Pancreas (tissue), 10 donors: ENCODE measurements at regions not wholly inside any gene's neighbourhood (a gene's known extent, or its start where the extent isn't known, plus 50 kb on each side); places are given as distances from the start of the nearest gene placed in this dataset.

Experiments
- ATAC-seq, 4 donors: fragments of 200-7000 bp; cut with Tn5 transposase; one replicate each; pipeline versions ENCODE4 v1.8.0 to v1.9.1; 2020; ENCODE audit warnings: mild to moderate bottlenecking in 4 of 4, moderate library complexity in 4 of 4
- DNase-seq, 6 donors: peaks; one replicate each; pipeline ENCODE4 v3.0.0-alpha.2; 2020
- FAIRE-seq: peaks from 2 replicates; lab custom pipeline; 2012; peaks lifted over from hg19 to GRCh38; lab: Jason Lieb, UNC
- H3K27ac ChIP-seq, 4 donors: fragments of 200-600 bp; sonication (generic); 1 replicate in 3 of 4; 2 replicates in 1 of 4; pipeline versions ENCODE4 v1.5.0 to v1.8.0; 2020
- H3K27me3 ChIP-seq, 4 donors: fragments of 200-600 bp; one replicate each; pipeline ENCODE4 v1.8.0; 2021
- H3K36me3 ChIP-seq, 3 donors: fragments of 200-600 bp; sonication (generic) in 1 of 3; one replicate each; pipeline versions ENCODE4 v1.5.0 to v1.8.0; 2020 to 2021
- H3K4me1 ChIP-seq, 3 donors: fragments of 200-600 bp; one replicate each; pipeline ENCODE4 v1.8.0; 2021
- H3K4me3 ChIP-seq, 4 donors: fragments of 200-600 bp; sonication (generic) in 2 of 4; one replicate each; pipeline versions ENCODE4 v1.5.0 to v1.8.0; 2020 to 2021
- H3K9me3 ChIP-seq, 4 donors: fragments of 200-600 bp; one replicate each; pipeline ENCODE4 v1.8.0; 2021
- WGBS, 2 donors: extraction: QIAGEN DNeasy Blood & Tissue Kit; methylation state at CpG; one replicate each; pipeline ENCODE4 v1.1.7; 2013; 5-methylcytosine and 5-hydroxymethylcytosine counted together
- intact Hi-C, 3 donors: fragments of 100-400 bp; cut with DNase I; formaldehyde crosslinking; loops; one replicate each; pipeline versions ENCODE4 v1.11.1 to v1.14.2; 2022
- TF ChIP-seq, protein P1 (sequence below), 4 donors: fragments of 200-600 bp; sonication (generic) in 3 of 4; IDR thresholded peaks; one replicate each; pipeline versions ENCODE4 v1.5.0 to v1.8.0; 2021; ENCODE audit warnings: antibody characterized with exemption in 4 of 4
- donor health status: healthy with polysubstance abuse.
- donor health status: DM: no; HTN: no; CAD: no; lungs with moderate emphysema.
- donor health status: DM: no; HTN: no; CAD: no.
- donor health status: control.
- donor health status: control.
- donor health status: Bipolar disorder and iron deficiency.
- donor health status: DM: yes; HTN: yes; CAD: no.
- donor health status: DM: no; HTN: no; CAD: no.
- donor health status: DM: no; HTN: no; CAD: no.
- donor health status: DM: yes; HTN: yes; CAD: no.

DNA sequence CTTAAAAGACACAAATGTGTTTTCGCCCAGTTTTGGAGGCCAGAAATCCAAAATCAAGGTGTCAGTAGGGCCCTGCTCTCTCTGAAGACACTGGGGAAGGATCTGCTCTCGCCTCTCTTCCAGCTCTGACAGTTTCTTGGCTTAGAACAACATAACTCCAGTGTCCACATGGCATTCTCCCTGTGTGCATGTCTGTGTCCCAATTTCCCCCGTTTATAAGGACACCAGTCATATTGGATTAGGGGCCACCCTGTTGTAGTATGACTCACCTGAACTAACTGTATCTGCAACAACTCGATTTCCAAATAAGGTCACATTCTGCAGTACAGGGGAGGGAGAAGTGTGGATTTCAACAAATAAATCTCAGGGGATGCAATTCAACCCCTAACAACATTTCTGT, 263.2 kb downstream of the SS18 start:
- H3K27ac ChIP-seq: no peak overlapping the region
- FAIRE-seq (no peak), ATAC-seq (no peak), DNase-seq (no peak)
- H3K4me3 ChIP-seq: no peak overlapping the region
- H3K27me3 ChIP-seq: no peaks in the 10 kb centered on the region
- no peaks in the 10 kb centered on the region for H3K4me1 ChIP-seq
- H3K36me3 ChIP-seq: no peaks in the 10 kb centered on the region
- intact Hi-C loops: no loop called here
- H3K9me3 ChIP-seq: no peaks in the 10 kb centered on the region
- WGBS, 2 donors: 59 to 69% methylated on average over 4 of the region's 4 CpGs
- TF ChIP-seq, protein P1, sequence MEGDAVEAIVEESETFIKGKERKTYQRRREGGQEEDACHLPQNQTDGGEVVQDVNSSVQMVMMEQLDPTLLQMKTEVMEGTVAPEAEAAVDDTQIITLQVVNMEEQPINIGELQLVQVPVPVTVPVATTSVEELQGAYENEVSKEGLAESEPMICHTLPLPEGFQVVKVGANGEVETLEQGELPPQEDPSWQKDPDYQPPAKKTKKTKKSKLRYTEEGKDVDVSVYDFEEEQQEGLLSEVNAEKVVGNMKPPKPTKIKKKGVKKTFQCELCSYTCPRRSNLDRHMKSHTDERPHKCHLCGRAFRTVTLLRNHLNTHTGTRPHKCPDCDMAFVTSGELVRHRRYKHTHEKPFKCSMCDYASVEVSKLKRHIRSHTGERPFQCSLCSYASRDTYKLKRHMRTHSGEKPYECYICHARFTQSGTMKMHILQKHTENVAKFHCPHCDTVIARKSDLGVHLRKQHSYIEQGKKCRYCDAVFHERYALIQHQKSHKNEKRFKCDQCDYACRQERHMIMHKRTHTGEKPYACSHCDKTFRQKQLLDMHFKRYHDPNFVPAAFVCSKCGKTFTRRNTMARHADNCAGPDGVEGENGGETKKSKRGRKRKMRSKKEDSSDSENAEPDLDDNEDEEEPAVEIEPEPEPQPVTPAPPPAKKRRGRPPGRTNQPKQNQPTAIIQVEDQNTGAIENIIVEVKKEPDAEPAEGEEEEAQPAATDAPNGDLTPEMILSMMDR (IDR thresholded peaks at IDR 0.05): no peak

GRCh38 chr18:25826823-25827222, 263.6 kb downstream of the SS18 start:
- no peaks in the 10 kb centered on the region for H3K27me3 ChIP-seq
- H3K4me1 ChIP-seq: no peaks in the 10 kb centered on the region
- 82 to 88% methylated on average over 5 of the region's 5 CpGs for WGBS, 2 donors
- DNase-seq (no peak), ATAC-seq (no peak), FAIRE-seq (no peak)
- no peak overlapping the region for H3K4me3 ChIP-seq
- H3K27ac ChIP-seq: no peak overlapping the region
- TF ChIP-seq, protein P1 (IDR thresholded peaks at IDR 0.05): no peak
- H3K36me3 ChIP-seq: no peaks in the 10 kb centered on the region
- intact Hi-C loops: no loop called here
- no peaks in the 10 kb centered on the region for H3K9me3 ChIP-seq

GRCh38 chr18:25825979-25826776, 264.2 kb downstream of the SS18 start:
- Histone ChIP-seq H3K9me3 (no peaks in the 10 kb centered on the region), H3K4me3 (no peak overlapping the region), H3K4me1 (no peaks in the 10 kb centered on the region), H3K27ac (no peak overlapping the region), H3K27me3 (no peaks in the 10 kb centered on the region), H3K36me3 (no peaks in the 10 kb centered on the region)
- FAIRE-seq (no peak), ATAC-seq (no peak), DNase-seq (no peak)
- intact Hi-C loops: no loop called here
- WGBS, 2 donors: 18 to 19% methylated on average over 4 of the region's 4 CpGs
- TF ChIP-seq, protein P1 (IDR thresholded peaks at IDR 0.05): no peak

DNA sequence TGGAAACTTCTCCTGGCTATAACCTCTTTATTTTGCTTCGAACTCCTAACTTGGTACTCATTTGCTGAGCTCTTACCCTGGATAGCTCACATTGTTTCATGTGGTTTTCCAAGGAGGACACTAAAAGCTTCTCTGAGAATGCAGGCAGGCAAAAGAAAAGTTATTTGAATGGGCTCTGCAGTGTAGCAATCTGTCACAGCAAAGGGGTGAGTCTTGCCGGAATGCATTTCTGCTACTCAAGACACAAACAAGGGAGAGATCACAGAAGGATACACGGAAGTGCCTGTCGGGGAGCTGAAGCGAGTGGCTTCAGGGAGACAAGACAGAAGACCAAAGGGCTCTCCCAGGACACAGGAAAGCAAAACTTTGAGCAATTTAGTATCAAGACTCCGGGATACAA, 265.4 kb downstream of the SS18 start:
- no peak overlapping the region for H3K27ac ChIP-seq
- intact Hi-C loops: no loop called here
- H3K4me3 ChIP-seq: no peak overlapping the region
- H3K27me3 ChIP-seq: no peaks in the 10 kb centered on the region
- no peaks in the 10 kb centered on the region for H3K36me3 ChIP-seq
- TF ChIP-seq, protein P1 (IDR thresholded peaks at IDR 0.05): no peak
- FAIRE-seq (no peak), ATAC-seq (no peak), DNase-seq (no peak)
- WGBS, 2 donors: 60 to 70% methylated on average over 6 of the region's 6 CpGs
- no peaks in the 10 kb centered on the region for H3K9me3 ChIP-seq
- H3K4me1 ChIP-seq: no peaks in the 10 kb centered on the region

- H3K9me3 ChIP-seq: no peaks in the 10 kb centered on the region
- no peaks in the 10 kb centered on the region for H3K27me3 ChIP-seq
- ATAC-seq: no peak
- no peak overlapping the region for H3K4me3 ChIP-seq
- no peak for DNase-seq
- no peaks in the 10 kb centered on the region for H3K36me3 ChIP-seq
- TF ChIP-seq, protein P1 (IDR thresholded peaks at IDR 0.05): no peak
- no peaks in the 10 kb centered on the region for H3K4me1 ChIP-seq
- H3K27ac ChIP-seq: no peak overlapping the region
- 44 to 70% methylated on average over 1 of the region's 1 CpG for WGBS, 2 donors
- intact Hi-C loops: no loop called here
- FAIRE-seq: no peak
These were observed 270.6 kb downstream of the SS18 start for GRCh38 chr18:25819746-25820363.
